ENCODE measurements at regions not wholly inside any gene's neighbourhood (a gene's known extent, or its start where the extent isn't known, plus 50 kb on each side); places are given as distances from the start of the nearest gene placed in this dataset.
"Not testable (repeated sequence)": the region's sequence is repeated elsewhere in the genome, so short reads cannot be mapped to it uniquely, and the experiment has no call there.

DNA sequence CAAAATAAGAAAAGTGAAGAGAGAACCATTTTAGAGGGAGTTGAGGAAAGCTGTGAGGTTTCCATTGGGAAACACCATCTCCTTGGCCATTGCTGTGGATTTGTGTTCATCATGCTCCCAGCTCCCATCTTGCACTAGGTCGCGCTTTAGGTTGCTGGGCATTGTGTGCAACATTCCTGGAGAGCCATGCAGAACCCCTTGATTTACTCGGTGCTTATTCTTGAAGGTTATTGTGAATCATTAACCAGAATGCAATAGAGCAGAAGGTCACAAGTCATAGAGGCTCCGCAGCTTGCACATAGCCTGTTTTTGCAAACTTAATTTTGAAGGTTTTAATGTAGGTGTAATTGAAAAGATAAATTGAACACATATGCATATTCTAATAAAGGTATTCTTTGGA is 239.2 kb upstream of the IL12A start:
- no peak for DNase-seq

- DNase-seq, result no peak
These were observed 237.5 kb upstream of the IL12A start for GRCh38 chr3:159751146-159751545.

GRCh38 chr3:159751752-159752151 is 236.9 kb upstream of the IL12A start:
- DNase-seq, result no peak

DNA sequence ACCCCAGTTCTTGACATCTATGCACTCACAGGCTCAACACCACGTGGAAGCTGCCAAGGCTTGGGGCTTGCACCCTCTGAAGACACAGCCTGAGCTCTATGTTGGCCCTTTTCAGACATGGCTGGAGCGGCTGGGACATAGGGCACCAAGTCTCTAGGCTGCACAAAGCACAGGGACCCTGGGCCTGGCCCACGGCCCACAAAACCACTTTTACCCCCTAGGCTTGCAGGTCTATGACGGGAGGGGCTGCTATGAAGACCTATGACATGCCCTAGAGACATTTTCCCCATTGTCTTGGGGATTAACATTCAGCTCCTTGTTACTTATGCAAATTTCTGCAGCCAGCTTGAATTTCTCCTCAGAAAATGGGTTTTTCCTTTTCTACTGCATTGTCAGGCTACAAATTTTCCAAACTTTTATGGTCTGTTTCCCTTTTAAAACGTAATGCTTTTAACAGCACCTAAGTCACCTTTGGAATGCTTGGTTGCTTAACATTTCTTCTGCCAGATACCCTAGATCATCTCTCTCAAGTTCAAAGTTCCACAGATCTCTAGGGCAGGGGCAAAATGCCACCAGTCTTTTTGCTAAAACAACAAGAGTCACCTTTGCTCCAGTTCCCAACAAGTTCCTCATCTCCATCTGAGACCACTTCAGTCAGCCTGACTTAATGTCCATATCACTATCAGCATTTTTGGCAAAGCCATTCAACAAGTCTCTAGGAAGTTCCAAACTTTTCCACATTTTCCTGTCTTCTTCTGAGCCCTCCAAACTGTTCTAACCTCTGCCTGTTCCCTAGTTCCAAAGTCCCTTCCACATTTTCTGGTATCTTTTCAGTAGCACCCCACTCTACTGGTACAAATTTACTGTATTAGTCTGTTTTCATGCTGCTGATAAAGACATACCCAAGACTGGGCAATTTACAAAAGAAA is 232.1 kb upstream of the IL12A start:
- DNase-seq, result not testable (repeated sequence)

DNA sequence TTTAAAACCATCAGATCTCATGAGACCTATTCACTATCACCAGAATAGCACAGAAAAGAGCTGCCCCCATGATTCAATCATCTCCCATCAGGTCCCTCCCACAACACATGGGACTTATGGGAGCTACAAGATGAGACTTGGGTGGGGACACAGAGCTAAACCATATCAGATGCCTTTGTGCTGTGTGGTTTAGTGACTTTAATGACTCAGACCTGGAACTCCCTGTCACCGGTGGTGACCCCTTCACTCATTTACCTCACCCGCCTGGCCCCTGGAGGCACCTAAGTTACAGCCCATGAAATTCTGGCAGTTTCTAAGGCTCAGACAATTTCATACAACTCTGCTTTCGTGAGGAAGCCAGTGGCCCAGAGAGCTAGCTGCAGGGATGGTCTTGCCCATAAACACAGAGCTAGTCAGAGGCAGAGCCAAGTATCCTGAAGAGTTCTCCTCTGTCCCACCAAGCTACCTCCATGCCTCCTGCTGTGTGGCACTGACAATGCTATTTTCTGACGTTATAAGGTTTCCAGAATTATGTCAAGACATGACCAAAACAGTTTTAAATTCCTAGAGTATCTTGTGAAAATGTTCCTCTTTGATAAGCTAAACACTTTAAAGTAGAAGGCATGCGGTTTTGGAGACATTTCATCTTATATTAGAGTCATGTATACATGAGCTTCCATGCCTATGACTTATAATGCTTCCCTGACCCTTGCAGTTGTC is 231.1 kb upstream of the IL12A start:
- DNase-seq, result no peak

DNA sequence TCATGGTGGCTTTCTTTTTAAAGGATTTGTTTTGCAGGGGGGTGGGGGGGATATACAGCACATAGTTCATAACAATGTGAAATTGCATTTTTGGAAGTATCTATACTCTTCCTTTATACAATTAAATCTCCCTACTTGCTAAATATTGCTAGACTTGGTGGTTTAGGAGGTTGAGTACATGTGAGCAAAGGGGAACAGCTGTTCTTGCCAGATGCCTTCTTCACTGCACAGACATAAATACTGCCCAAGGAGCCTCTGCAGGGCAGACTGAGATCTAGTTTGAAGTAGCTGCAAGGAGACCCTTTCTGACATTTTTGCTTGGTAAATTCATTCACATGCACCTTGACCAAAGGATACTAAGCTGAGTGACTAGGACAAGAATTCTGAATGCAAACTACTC is 228.6 kb upstream of the IL12A start:
- no peak for DNase-seq

GRCh38 chr3:159761369-159761768 is 227.3 kb upstream of the IL12A start:
- no peak for DNase-seq

DNA sequence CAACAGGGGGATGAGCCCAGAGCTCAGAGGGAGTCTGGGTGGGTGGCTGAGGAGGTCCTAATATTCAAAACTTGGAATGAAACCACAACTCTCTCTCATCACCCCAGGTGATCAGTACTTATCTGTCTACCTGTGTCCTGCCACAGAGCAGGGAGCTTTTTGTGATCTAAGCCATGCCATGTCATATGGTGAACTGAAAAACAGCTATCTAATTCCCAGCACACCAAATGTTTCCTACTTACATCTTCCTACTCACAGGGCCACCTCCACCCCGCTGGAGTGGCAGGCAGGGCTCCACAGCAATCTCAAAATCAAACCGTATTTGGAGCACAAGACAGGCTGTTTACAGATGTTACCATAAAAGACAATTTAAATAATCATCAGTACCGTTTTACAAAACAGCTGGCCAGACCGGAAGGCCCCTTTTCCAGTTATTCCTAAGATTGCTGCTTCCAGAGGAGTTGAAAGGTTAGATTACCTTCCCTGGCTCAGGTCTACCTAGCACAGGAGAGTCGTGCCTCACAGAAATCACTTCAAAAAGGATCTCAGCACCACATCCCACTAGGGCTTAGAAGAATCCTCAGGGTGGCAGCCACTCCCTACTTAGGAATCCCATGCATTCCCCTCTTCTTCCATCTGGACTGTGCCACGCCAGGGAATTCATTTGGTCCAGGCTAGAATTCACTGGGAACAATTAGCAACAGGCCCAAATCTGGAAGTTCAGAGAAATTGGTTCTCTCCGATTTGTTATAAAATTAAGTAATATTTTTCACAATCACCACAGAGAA is 226.6 kb upstream of the IL12A start:
- no peak for DNase-seq

DNA sequence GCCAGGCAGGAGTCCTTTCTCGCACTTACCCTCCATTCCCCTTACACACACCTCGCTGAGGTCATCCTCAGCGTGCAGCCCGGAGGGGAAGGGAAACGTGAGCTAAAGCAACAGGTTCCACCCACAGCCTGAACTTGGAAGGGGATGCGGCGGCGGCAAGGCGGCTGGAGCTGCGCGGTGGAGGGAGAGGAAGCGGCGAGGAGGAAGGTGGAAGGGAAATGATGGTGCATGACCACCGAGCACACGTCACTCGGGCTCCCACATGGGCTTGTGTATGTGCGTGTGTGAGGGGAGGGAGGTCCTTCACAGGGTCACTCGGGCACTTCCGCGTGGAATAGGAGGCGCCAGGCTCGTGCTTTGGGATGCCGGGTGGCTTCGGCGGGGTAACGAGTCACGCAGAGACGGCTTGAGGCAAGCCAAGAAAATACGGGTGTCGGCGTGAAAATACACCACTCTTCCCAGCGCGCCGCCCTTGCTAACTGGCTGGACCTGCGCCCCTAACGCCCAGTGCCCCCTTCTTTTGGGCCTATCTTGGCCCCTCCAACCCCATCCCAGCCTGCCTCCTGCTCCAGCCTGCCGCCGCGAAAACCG is 225.5 kb upstream of the IL12A start:
- peak; percentile 32 for DNase-seq

DNA sequence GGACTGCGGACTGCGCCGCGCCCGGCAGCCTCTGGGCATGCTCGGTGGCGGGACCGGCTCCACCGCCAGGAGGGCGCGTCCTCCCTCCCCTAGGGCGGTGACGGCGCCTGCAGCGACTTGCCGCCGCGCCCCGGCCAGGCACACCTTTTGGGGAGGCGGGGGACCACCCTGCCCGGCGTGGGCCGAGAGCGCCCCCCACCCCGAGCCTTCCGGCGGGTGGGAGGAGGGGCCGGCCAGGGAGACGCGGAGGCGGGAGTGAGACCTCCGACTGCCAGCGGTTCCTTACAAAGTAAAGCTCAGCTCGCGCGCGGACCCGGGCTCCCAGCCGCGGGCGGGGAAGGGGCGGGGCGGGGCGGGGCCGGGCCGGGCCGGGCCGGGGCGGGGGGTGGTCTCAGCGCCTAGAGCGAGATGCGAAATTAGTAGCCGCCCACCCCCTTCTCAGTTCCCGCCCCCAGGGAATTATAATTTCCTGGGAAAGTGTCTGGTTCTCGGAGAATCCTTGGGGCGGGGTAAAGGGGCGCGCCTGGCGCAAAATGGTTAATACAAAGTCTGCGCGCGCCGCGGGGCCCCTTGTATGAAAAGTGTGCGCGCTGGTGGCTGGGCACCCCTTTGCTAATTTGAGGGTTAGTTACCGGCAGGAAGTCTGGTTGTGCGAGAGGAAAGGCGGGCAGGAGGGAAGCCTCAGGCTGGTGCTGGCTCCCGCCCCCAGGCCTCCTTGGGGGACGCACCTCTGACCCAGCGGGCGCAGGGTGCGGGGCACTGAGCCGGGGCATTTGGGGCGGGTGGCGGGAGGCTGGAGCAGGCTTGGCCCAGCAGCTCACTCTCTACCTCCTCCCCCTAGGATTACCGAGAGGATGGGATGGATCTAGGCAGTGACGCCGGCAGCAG is 224.8 kb upstream of the IL12A start:
- DNase-seq, result no peak

DNA sequence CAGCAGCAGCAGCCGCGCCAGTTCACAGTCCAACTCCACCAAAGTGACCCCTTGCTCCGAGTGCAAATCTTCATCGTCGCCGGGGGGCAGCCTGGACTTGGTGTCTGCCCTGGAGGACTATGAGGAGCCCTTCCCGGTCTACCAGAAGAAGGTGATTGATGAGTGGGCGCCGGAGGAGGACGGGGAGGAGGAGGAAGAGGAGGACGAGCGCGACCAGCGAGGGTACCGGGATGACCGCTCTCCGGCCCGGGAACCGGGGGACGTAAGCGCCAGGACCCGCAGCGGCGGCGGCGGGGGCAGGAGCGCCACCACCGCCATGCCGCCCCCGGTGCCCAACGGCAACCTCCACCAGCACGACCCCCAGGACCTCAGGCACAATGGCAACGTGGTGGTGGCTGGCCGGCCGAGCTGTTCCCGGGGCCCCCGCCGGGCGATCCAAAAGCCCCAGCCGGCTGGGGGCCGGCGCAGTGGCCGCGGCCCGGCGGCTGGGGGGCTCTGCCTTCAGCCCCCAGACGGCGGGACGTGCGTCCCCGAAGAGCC is 224.1 kb upstream of the IL12A start:
- no peak for DNase-seq

DNA sequence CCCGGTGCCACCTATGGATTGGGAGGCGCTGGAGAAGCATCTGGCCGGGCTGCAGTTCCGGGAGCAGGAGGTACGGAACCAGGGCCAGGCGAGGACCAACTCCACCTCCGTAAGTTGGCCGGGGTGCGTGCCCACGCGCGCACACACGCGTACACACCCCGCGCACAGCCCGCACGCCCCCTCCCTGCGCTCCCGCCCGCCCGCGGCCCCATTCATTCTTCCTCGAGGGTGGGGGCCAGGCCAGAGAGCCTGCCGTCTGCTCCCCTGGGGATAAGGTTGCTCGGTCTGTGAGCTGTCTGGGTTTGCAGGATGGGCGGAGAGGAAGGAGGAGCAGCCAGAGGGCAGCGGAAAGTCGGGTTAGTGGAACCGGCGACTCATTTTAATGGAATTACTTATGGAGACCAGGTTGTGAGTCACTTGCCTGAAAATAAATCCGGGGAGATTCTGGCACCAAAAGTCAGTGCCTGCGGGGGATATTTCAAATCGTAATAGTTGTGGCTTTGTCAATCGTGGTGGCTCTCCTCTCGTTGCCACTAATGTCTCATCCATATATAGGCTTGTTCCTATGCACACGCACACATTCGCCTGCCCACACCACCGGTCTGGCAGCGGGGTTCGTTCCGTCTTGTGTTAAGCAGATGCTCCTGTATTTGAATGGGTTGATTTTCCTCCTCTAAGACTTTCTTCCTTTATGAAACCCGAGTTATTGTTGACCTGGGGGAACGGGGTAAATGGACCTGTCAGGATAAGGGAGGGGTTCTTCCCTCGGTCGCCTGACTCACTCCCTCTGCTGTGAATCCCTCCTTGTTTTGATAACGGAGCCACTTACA is 223.4 kb upstream of the IL12A start:
- DNase-seq, result no peak

GRCh38 chr3:159765860-159766294 is 222.8 kb upstream of the IL12A start:
- DNase-seq, result no peak

GRCh38 chr3:159766563-159767185 is 222.0 kb upstream of the IL12A start:
- no peak for DNase-seq

DNA sequence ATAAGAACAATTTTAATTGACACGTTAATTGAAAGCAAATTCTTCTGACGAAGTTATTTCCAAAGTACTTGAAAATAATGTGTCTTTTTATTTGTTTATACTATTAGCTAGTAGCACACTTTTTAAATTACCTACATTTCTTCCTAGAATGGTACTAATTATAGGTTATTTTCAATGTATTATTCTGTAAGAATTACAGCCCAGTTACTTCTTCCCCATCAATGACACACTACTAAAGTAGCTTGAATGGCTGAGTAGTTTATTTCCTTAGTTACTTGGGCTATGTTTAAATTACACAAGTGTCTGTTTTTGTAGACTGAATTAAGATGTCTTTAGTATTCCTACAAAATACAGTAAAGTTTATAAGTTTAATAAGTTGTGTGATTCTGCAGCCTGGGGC is 217.6 kb upstream of the IL12A start:
- no peak for DNase-seq

DNA sequence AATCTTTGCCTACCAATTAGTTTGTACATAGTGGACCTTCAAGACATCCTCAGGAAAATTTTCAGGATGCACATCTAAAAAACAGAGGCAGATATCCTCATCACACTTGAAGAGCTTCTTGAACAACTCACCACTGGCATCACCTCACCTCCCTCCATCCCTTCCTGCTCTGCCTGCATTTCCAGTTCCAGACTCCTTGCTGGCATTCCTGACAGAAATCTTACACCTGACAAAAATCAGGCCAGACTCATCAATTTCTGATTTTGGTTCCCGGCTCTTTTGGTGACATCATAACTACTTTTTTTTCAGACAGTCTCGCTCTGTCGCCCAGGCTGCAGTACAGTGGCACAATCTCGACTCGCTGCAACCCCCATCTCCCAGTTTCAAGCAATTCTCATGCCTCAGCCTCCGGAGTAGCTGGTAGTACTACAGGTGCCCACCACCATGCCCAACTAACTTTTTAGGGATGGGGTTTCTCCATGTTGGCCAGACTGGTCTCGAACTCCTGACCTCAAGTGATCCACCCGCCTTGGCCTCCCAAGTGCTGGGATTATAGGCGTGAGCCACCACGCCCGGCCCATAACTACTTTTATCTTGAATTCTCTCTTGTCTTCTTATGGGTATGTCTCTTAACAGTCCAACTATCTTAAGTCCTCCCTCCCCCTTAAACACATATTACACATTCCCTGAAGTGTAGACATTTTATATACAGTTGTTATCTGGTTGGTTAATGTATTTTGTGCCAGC is 216.6 kb upstream of the IL12A start:
- no peak for DNase-seq

DNA sequence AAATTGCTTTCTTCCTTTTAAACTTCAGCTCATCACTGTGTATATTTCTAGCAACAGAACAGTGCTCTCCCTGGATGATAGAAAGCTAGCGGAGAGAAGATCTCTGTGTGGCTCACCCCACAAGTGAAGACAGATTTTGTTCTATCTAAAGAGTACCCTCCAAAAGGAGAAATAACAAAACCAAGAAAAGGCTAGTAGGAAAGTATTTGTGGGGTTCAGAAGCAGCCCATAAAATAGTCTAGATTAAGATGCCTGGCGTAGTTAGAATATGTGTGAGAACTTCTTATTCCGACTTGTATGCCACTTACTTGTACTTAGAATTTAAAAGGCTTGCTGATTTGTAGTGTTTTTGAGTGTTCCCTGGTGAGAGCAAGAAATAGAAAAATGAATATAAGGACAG is 214.9 kb upstream of the IL12A start:
- no peak for DNase-seq

- no peak for DNase-seq
These were observed 213.2 kb upstream of the IL12A start for GRCh38 chr3:159775372-159775961.

GRCh38 chr3:159776779-159777178 is 211.9 kb upstream of the IL12A start:
- DNase-seq, result no peak

All from MV-4-11 (cell line).